ENCODE measurements at regions not wholly inside any gene's neighbourhood (a gene's known extent, or its start where the extent isn't known, plus 50 kb on each side); places are given as distances from the start of the nearest gene placed in this dataset.

- TF ChIP-seq, protein P1, sequence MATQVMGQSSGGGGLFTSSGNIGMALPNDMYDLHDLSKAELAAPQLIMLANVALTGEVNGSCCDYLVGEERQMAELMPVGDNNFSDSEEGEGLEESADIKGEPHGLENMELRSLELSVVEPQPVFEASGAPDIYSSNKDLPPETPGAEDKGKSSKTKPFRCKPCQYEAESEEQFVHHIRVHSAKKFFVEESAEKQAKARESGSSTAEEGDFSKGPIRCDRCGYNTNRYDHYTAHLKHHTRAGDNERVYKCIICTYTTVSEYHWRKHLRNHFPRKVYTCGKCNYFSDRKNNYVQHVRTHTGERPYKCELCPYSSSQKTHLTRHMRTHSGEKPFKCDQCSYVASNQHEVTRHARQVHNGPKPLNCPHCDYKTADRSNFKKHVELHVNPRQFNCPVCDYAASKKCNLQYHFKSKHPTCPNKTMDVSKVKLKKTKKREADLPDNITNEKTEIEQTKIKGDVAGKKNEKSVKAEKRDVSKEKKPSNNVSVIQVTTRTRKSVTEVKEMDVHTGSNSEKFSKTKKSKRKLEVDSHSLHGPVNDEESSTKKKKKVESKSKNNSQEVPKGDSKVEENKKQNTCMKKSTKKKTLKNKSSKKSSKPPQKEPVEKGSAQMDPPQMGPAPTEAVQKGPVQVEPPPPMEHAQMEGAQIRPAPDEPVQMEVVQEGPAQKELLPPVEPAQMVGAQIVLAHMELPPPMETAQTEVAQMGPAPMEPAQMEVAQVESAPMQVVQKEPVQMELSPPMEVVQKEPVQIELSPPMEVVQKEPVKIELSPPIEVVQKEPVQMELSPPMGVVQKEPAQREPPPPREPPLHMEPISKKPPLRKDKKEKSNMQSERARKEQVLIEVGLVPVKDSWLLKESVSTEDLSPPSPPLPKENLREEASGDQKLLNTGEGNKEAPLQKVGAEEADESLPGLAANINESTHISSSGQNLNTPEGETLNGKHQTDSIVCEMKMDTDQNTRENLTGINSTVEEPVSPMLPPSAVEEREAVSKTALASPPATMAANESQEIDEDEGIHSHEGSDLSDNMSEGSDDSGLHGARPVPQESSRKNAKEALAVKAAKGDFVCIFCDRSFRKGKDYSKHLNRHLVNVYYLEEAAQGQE (IDR thresholded peaks at IDR 0.05; ENCODE audit: insufficient replicate concordance, low read depth), result no peak
- TF ChIP-seq GABPA (IDR thresholded peaks at IDR 0.05; ENCODE audit: low read depth) (no peak), POLR2AphosphoS5 (IDR thresholded peaks at IDR 0.05; ENCODE audit: low read depth) (no peak), SPI1 (IDR thresholded peaks at IDR 0.05; ENCODE audit: borderline replicate concordance, low read depth) (no peak)
- TF ChIP-seq, protein P2, sequence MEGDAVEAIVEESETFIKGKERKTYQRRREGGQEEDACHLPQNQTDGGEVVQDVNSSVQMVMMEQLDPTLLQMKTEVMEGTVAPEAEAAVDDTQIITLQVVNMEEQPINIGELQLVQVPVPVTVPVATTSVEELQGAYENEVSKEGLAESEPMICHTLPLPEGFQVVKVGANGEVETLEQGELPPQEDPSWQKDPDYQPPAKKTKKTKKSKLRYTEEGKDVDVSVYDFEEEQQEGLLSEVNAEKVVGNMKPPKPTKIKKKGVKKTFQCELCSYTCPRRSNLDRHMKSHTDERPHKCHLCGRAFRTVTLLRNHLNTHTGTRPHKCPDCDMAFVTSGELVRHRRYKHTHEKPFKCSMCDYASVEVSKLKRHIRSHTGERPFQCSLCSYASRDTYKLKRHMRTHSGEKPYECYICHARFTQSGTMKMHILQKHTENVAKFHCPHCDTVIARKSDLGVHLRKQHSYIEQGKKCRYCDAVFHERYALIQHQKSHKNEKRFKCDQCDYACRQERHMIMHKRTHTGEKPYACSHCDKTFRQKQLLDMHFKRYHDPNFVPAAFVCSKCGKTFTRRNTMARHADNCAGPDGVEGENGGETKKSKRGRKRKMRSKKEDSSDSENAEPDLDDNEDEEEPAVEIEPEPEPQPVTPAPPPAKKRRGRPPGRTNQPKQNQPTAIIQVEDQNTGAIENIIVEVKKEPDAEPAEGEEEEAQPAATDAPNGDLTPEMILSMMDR (IDR thresholded peaks at IDR 0.05; ENCODE audit: insufficient read depth, low read length), result no peak
- Histone ChIP-seq H3K27ac (replicated peaks) (no peak overlapping the region), H3K4me3 (replicated peaks; ENCODE audit: insufficient read depth, low read length) (no peak overlapping the region), H3K27me3 (ENCODE audit: insufficient read depth, poor library complexity, severe bottlenecking) (no peaks in the 10 kb centered on the region)
- no peak for DNase-seq (ENCODE audit: low read depth in 1 of 2, low spot score in 1 of 2)
Observed at GRCh38 chr5:56595566-56595965, 219.8 kb upstream of the MAP3K1 start.

- no peak for DNase-seq (ENCODE audit: low read depth in 1 of 2, low spot score in 1 of 2)
- Histone ChIP-seq H3K27me3 (ENCODE audit: insufficient read depth, poor library complexity, severe bottlenecking) (no peaks in the 10 kb centered on the region), H3K4me3 (replicated peaks; ENCODE audit: insufficient read depth, low read length) (no peak overlapping the region), H3K27ac (replicated peaks) (no peak overlapping the region)
- TF ChIP-seq POLR2AphosphoS5 (IDR thresholded peaks at IDR 0.05; ENCODE audit: low read depth), result no peak
- TF ChIP-seq GABPA (IDR thresholded peaks at IDR 0.05; ENCODE audit: low read depth), result no peak
- TF ChIP-seq, protein P2 (IDR thresholded peaks at IDR 0.05; ENCODE audit: insufficient read depth, low read length), result no peak
- TF ChIP-seq SPI1 (IDR thresholded peaks at IDR 0.05; ENCODE audit: borderline replicate concordance, low read depth), result no peak
- TF ChIP-seq, protein P1 (IDR thresholded peaks at IDR 0.05; ENCODE audit: insufficient replicate concordance, low read depth), result no peak
Observed at GRCh38 chr5:56594792-56595191, 220.6 kb upstream of the MAP3K1 start.

DNA sequence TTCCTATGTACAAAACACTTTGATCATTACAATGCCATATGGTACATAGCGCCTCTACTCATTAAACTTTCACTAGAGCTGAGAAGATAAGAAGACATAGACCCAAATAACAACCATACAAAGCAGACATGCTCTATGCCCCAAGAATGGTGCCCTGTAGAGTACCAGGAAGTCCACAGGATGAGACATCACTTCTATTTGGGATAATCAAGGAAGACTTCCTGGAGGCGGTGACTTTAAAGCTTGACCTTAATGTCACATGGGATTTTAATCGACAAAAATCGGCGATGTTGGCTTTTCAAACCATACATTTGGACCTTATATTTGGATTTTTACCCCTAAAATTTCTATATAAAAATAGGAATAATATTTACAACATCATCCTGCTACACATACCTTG lies 224.3 kb upstream of the MAP3K1 start:
- no peak for TF ChIP-seq POLR2AphosphoS5 (IDR thresholded peaks at IDR 0.05; ENCODE audit: low read depth)
- no peak for DNase-seq (ENCODE audit: low read depth in 1 of 2, low spot score in 1 of 2)
- no peak overlapping the region for H3K4me3 ChIP-seq (replicated peaks; ENCODE audit: insufficient read depth, low read length)
- no peak overlapping the region for H3K27ac ChIP-seq (replicated peaks)
- H3K27me3 ChIP-seq (ENCODE audit: insufficient read depth, poor library complexity, severe bottlenecking), result no peaks in the 10 kb centered on the region

GRCh38 chr5:56589481-56589860 lies 225.9 kb upstream of the MAP3K1 start:
- TF ChIP-seq, protein P2 (IDR thresholded peaks at IDR 0.05; ENCODE audit: insufficient read depth, low read length), result no peak
- no peak for TF ChIP-seq SPI1 (IDR thresholded peaks at IDR 0.05; ENCODE audit: borderline replicate concordance, low read depth)
- TF ChIP-seq, protein P1 (IDR thresholded peaks at IDR 0.05; ENCODE audit: insufficient replicate concordance, low read depth), result no peak
- no peak for TF ChIP-seq POLR2AphosphoS5 (IDR thresholded peaks at IDR 0.05; ENCODE audit: low read depth)
- TF ChIP-seq GABPA (IDR thresholded peaks at IDR 0.05; ENCODE audit: low read depth), result no peak
- Histone ChIP-seq H3K27me3 (ENCODE audit: insufficient read depth, poor library complexity, severe bottlenecking) (no peaks in the 10 kb centered on the region), H3K27ac (replicated peaks) (no peak overlapping the region), H3K4me3 (replicated peaks; ENCODE audit: insufficient read depth, low read length) (no peak overlapping the region)
- DNase-seq (ENCODE audit: low read depth in 1 of 2, low spot score in 1 of 2), result no peak

Measured in HL-60 (cell line).